Smooth muscle cell (in vitro differentiated cells): ENCODE measurements at regions not wholly inside any gene's neighbourhood (a gene's known extent, or its start where the extent isn't known, plus 50 kb on each side); places are given as distances from the start of the nearest gene placed in this dataset.

Experiments
- DNase-seq: peaks from one replicate; lab custom pipeline; 2025; ENCODE audit not compliant: unreplicated experiment; lab: John Stamatoyannopoulos, UW
- H2AFZ ChIP-seq: fragments of 200-600 bp; sonication (generic); 2 replicates; pipeline ENCODE4 v1.6.0; 2016; ENCODE audit warnings: antibody characterized with exemption, low read depth, mild to moderate bottlenecking
- H3F3A ChIP-seq: fragments of 200-600 bp; sonication (generic); 2 replicates; pipeline ENCODE4 v1.6.0; 2017; ENCODE audit warnings: antibody characterized with exemption, low read depth
- H3K27ac ChIP-seq: fragments of 200-600 bp; sonication (generic); 2 replicates; pipeline ENCODE4 v1.5.1; 2016; ENCODE audit warnings: low read depth, mild to moderate bottlenecking
- H3K27me3 ChIP-seq: fragments of 200-600 bp; sonication (generic); 2 replicates; pipeline ENCODE4 v1.6.1; 2016; ENCODE audit warnings: low read depth, mild to moderate bottlenecking
- H3K36me3 ChIP-seq: fragments of 200-600 bp; sonication (generic); 2 replicates; pipeline ENCODE4 v1.5.1; 2016; ENCODE audit warnings: low read depth
- H3K4me1 ChIP-seq: fragments of 200-600 bp; sonication (generic); 2 replicates; pipeline ENCODE4 v1.5.1; 2016; ENCODE audit warnings: low read depth
- H3K4me2 ChIP-seq: fragments of 200-600 bp; sonication (generic); 2 replicates; pipeline ENCODE4 v1.6.0; 2016; ENCODE audit warnings: mild to moderate bottlenecking
- H3K4me3 ChIP-seq: fragments of 200-600 bp; sonication (generic); 2 replicates; pipeline ENCODE4 v1.5.1; 2016; ENCODE audit warnings: mild to moderate bottlenecking
- H3K79me2 ChIP-seq: fragments of 200-600 bp; sonication (generic); 2 replicates; pipeline ENCODE4 v1.6.0; 2016; ENCODE audit warnings: low read depth, mild to moderate bottlenecking
- H3K9ac ChIP-seq: fragments of 200-600 bp; sonication (generic); 2 replicates; pipeline ENCODE4 v1.6.0; 2016; ENCODE audit warnings: low read depth
- H3K9me3 ChIP-seq: fragments of 200-600 bp; sonication (generic); replicated peaks from 2 replicates; pipeline ENCODE4 v1.5.1; 2016; ENCODE audit warnings: low read depth
- H4K20me1 ChIP-seq: fragments of 200-600 bp; sonication (generic); 2 replicates; pipeline ENCODE4 v1.6.0; 2016; ENCODE audit warnings: low read depth
- WGBS: methylation state at CpG from one replicate; pipeline ENCODE4 v1.1.7; 2016; ENCODE audit warnings: low lambda C conversion rate; 5-methylcytosine and 5-hydroxymethylcytosine counted together
- TF ChIP-seq, protein P1 (sequence below): fragments of 200-600 bp; sonication (generic); IDR thresholded peaks from 2 replicates; pipeline ENCODE4 v1.5.1; 2017; ENCODE audit warnings: borderline replicate concordance, mild to moderate bottlenecking, antibody characterized with exemption; ENCODE audit not compliant: insufficient read depth, poor library complexity, severe bottlenecking

GRCh38 chr2:15681089-15681885 lies 89.6 kb downstream of the DDX1 start:
- no peak overlapping the region for H3K27ac ChIP-seq
- no peaks in the 10 kb centered on the region for H3K27me3 ChIP-seq
- no peaks in the 10 kb centered on the region for H3K9me3 ChIP-seq
- TF ChIP-seq, protein P1, sequence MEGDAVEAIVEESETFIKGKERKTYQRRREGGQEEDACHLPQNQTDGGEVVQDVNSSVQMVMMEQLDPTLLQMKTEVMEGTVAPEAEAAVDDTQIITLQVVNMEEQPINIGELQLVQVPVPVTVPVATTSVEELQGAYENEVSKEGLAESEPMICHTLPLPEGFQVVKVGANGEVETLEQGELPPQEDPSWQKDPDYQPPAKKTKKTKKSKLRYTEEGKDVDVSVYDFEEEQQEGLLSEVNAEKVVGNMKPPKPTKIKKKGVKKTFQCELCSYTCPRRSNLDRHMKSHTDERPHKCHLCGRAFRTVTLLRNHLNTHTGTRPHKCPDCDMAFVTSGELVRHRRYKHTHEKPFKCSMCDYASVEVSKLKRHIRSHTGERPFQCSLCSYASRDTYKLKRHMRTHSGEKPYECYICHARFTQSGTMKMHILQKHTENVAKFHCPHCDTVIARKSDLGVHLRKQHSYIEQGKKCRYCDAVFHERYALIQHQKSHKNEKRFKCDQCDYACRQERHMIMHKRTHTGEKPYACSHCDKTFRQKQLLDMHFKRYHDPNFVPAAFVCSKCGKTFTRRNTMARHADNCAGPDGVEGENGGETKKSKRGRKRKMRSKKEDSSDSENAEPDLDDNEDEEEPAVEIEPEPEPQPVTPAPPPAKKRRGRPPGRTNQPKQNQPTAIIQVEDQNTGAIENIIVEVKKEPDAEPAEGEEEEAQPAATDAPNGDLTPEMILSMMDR, result no peak
- H3K4me1 ChIP-seq, result peaks cover 11% of the 10 kb centered on the region
- no peaks in the 10 kb centered on the region for H3K79me2 ChIP-seq
- no peak overlapping the region for H3K4me2 ChIP-seq
- no peak overlapping the region for H3K9ac ChIP-seq
- H3F3A ChIP-seq, result no peaks in the 10 kb centered on the region
- H2AFZ ChIP-seq, result no peak overlapping the region
- H3K4me3 ChIP-seq, result no peak overlapping the region
- H3K36me3 ChIP-seq, result no peaks in the 10 kb centered on the region
- H4K20me1 ChIP-seq, result no peaks in the 10 kb centered on the region
- DNase-seq, result no peak
- WGBS, result 95% methylated on average over 4 of the region's 4 CpGs

- H4K20me1 ChIP-seq, result no peaks in the 10 kb centered on the region
- no peak overlapping the region for H3K27ac ChIP-seq
- TF ChIP-seq, protein P1, result no peak
- no peak overlapping the region for H3K9ac ChIP-seq
- H3K4me1 ChIP-seq, result peaks cover 7% of the 10 kb centered on the region
- H3K36me3 ChIP-seq, result no peaks in the 10 kb centered on the region
- H3K79me2 ChIP-seq, result no peaks in the 10 kb centered on the region
- 94% methylated on average over 4 of the region's 4 CpGs for WGBS
- no peak overlapping the region for H3K4me3 ChIP-seq
- no peak overlapping the region for H2AFZ ChIP-seq
- H3K9me3 ChIP-seq, result no peaks in the 10 kb centered on the region
- H3K4me2 ChIP-seq, result no peak overlapping the region
- DNase-seq, result no peak
- H3F3A ChIP-seq, result no peaks in the 10 kb centered on the region
- no peaks in the 10 kb centered on the region for H3K27me3 ChIP-seq
These were observed 90.7 kb downstream of the DDX1 start for GRCh38 chr2:15682354-15682753.

DNA sequence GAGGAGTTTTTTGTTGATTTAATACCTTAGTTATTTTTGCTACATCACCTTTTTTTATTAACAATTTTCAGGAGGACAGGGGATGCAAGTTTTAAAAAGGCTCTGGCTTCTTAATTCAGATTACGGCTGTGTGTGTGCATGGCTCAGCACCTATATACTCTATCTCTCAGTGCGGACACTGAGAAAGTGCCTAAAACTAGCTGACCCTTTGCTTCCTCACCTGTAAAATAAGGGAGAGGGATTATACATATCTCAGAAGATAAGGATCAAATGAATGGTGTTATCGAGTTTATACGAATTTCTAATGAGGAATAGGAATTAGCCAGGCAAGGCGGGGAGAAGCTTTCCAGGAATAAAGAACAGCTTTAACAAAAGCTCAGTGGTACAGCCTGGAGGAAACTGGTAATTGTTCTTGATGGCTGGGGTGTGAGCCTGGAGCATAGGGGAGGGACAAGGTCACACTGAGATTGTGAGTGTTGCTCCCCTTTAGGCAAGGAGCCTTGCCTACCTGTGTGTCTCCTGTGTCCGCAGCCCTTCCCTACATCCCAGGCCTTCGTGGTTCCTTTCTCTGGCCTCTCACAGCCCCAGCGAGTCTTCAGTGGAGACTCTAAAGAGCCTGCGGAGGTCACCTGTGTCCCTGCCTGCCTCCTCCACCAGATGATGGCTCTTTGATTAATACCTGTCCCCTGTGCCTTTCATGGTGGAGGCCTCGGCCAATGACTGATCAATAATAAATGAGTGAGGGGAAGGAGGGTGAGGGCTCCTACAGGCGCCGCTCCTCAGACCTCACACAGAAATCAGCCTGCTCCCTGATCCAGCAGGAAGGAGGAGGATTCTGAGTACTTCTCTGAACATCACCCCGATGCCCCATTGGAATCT lies 92.7 kb downstream of the DDX1 start:
- no peak for DNase-seq
- Histone ChIP-seq H3K4me3 (no peak overlapping the region), H3K79me2 (no peaks in the 10 kb centered on the region), H3K9me3 (no peaks in the 10 kb centered on the region), H3K36me3 (no peaks in the 10 kb centered on the region), H3K27me3 (peaks cover 14% of the 10 kb centered on the region), H4K20me1 (no peaks in the 10 kb centered on the region), H2AFZ (no peak overlapping the region), H3K4me1 (no peaks in the 10 kb centered on the region), H3K9ac (no peak overlapping the region), H3K27ac (no peak overlapping the region), H3K4me2 (no peak overlapping the region), H3F3A (no peaks in the 10 kb centered on the region)
- TF ChIP-seq, protein P1, result no peak
- WGBS, result 90% methylated on average over 13 of the region's 13 CpGs
